ENCODE measurements at regions not wholly inside any gene's neighbourhood (a gene's known extent, or its start where the extent isn't known, plus 50 kb on each side); places are given as distances from the start of the nearest gene placed in this dataset.

GRCh38 chr18:10153924-10154752 is 240.3 kb downstream of the VAPA start:
- Histone ChIP-seq H3K4me1 (ENCODE audit: control insufficient read depth, insufficient read depth, low read length) (no peaks in the 10 kb centered on the region), H3K4me3 (ENCODE audit: low read depth, low read length) (no peak overlapping the region), H3K36me3 (ENCODE audit: control insufficient read depth, insufficient read depth, low read length) (no peaks in the 10 kb centered on the region), H3K9me3 (ENCODE audit: control insufficient read depth, insufficient read depth, low read depth, low read length) (peaks cover 6% of the 10 kb centered on the region; the same call in 1 of the 2 replicates), H3K9ac (ENCODE audit: low read length) (no peak overlapping the region), H3K27ac (ENCODE audit: low read depth, low read length) (no peak overlapping the region), H3K27me3 (ENCODE audit: control insufficient read depth, insufficient read depth, low read length) (no peaks in the 10 kb centered on the region)

GRCh38 chr18:10157706-10158105 is 243.9 kb downstream of the VAPA start:
- no peak overlapping the region for H3K27ac ChIP-seq (ENCODE audit: low read depth, low read length)
- H3K4me1 ChIP-seq (ENCODE audit: control insufficient read depth, insufficient read depth, low read length): no peaks in the 10 kb centered on the region
- no peaks in the 10 kb centered on the region for H3K27me3 ChIP-seq (ENCODE audit: control insufficient read depth, insufficient read depth, low read length)
- no peaks in the 10 kb centered on the region for H3K36me3 ChIP-seq (ENCODE audit: control insufficient read depth, insufficient read depth, low read length)
- H3K9me3 ChIP-seq (ENCODE audit: control insufficient read depth, insufficient read depth, low read depth, low read length): peaks cover 9% of the 10 kb centered on the region; the same call in 1 of the 2 replicates
- no peak overlapping the region for H3K4me3 ChIP-seq (ENCODE audit: low read depth, low read length)
- no peak overlapping the region for H3K9ac ChIP-seq (ENCODE audit: low read length)

GRCh38 chr18:10160251-10160650 is 246.4 kb downstream of the VAPA start:
- H3K9me3 ChIP-seq (ENCODE audit: control insufficient read depth, insufficient read depth, low read depth, low read length): peaks cover 8% of the 10 kb centered on the region; the same call in 1 of the 2 replicates
- H3K36me3 ChIP-seq (ENCODE audit: control insufficient read depth, insufficient read depth, low read length): no peaks in the 10 kb centered on the region
- H3K4me1 ChIP-seq (ENCODE audit: control insufficient read depth, insufficient read depth, low read length): no peaks in the 10 kb centered on the region
- no peak overlapping the region for H3K9ac ChIP-seq (ENCODE audit: low read length)
- no peak overlapping the region for H3K27ac ChIP-seq (ENCODE audit: low read depth, low read length)
- H3K4me3 ChIP-seq (ENCODE audit: low read depth, low read length): no peak overlapping the region
- H3K27me3 ChIP-seq (ENCODE audit: control insufficient read depth, insufficient read depth, low read length): no peaks in the 10 kb centered on the region

- no peaks in the 10 kb centered on the region for H3K27me3 ChIP-seq (ENCODE audit: control insufficient read depth, insufficient read depth, low read length)
- no peak overlapping the region for H3K27ac ChIP-seq (ENCODE audit: low read depth, low read length)
- no peaks in the 10 kb centered on the region for H3K4me1 ChIP-seq (ENCODE audit: control insufficient read depth, insufficient read depth, low read length)
- H3K36me3 ChIP-seq (ENCODE audit: control insufficient read depth, insufficient read depth, low read length): no peaks in the 10 kb centered on the region
- H3K4me3 ChIP-seq (ENCODE audit: low read depth, low read length): no peak overlapping the region
- no peak overlapping the region for H3K9ac ChIP-seq (ENCODE audit: low read length)
- 0 out of 2 replicates have a peak, but pooled peaks cover 2% of the 10 kb centered on the region for H3K9me3 ChIP-seq (ENCODE audit: control insufficient read depth, insufficient read depth, low read depth, low read length)
These were observed 247.5 kb downstream of the VAPA start for GRCh38 chr18:10161315-10161714.

GRCh38 chr18:10162340-10162739 is 248.5 kb downstream of the VAPA start:
- Histone ChIP-seq H3K9ac (ENCODE audit: low read length) (no peak overlapping the region), H3K27ac (ENCODE audit: low read depth, low read length) (no peak overlapping the region), H3K27me3 (ENCODE audit: control insufficient read depth, insufficient read depth, low read length) (no peaks in the 10 kb centered on the region), H3K9me3 (ENCODE audit: control insufficient read depth, insufficient read depth, low read depth, low read length) (0 out of 2 replicates have a peak, but pooled peaks cover 2% of the 10 kb centered on the region), H3K4me1 (ENCODE audit: control insufficient read depth, insufficient read depth, low read length) (no peaks in the 10 kb centered on the region), H3K4me3 (ENCODE audit: low read depth, low read length) (no peak overlapping the region), H3K36me3 (ENCODE audit: control insufficient read depth, insufficient read depth, low read length) (no peaks in the 10 kb centered on the region)

- Histone ChIP-seq H3K27me3 (ENCODE audit: control insufficient read depth, insufficient read depth, low read length) (no peaks in the 10 kb centered on the region), H3K9ac (ENCODE audit: low read length) (no peak overlapping the region), H3K36me3 (ENCODE audit: control insufficient read depth, insufficient read depth, low read length) (no peaks in the 10 kb centered on the region), H3K4me3 (ENCODE audit: low read depth, low read length) (no peak overlapping the region), H3K9me3 (ENCODE audit: control insufficient read depth, insufficient read depth, low read depth, low read length) (0 out of 2 replicates have a peak, but pooled peaks cover 2% of the 10 kb centered on the region), H3K27ac (ENCODE audit: low read depth, low read length) (no peak overlapping the region), H3K4me1 (ENCODE audit: control insufficient read depth, insufficient read depth, low read length) (no peaks in the 10 kb centered on the region)
These were observed 250.7 kb downstream of the VAPA start for GRCh38 chr18:10164271-10165071.

- H3K9me3 ChIP-seq (ENCODE audit: control insufficient read depth, insufficient read depth, low read depth, low read length): 0 out of 2 replicates have a peak, but pooled peaks cover 2% of the 10 kb centered on the region
- no peak overlapping the region for H3K4me3 ChIP-seq (ENCODE audit: low read depth, low read length)
- H3K9ac ChIP-seq (ENCODE audit: low read length): no peak overlapping the region
- no peaks in the 10 kb centered on the region for H3K4me1 ChIP-seq (ENCODE audit: control insufficient read depth, insufficient read depth, low read length)
- no peak overlapping the region for H3K27ac ChIP-seq (ENCODE audit: low read depth, low read length)
- no peaks in the 10 kb centered on the region for H3K27me3 ChIP-seq (ENCODE audit: control insufficient read depth, insufficient read depth, low read length)
- H3K36me3 ChIP-seq (ENCODE audit: control insufficient read depth, insufficient read depth, low read length): no peaks in the 10 kb centered on the region
These were observed 252.5 kb downstream of the VAPA start for GRCh38 chr18:10166164-10166807.

- no peaks in the 10 kb centered on the region for H3K36me3 ChIP-seq (ENCODE audit: control insufficient read depth, insufficient read depth, low read length)
- H3K4me1 ChIP-seq (ENCODE audit: control insufficient read depth, insufficient read depth, low read length): no peaks in the 10 kb centered on the region
- no peak overlapping the region for H3K4me3 ChIP-seq (ENCODE audit: low read depth, low read length)
- H3K27me3 ChIP-seq (ENCODE audit: control insufficient read depth, insufficient read depth, low read length): no peaks in the 10 kb centered on the region
- H3K9me3 ChIP-seq (ENCODE audit: control insufficient read depth, insufficient read depth, low read depth, low read length): no peaks in the 10 kb centered on the region
- H3K27ac ChIP-seq (ENCODE audit: low read depth, low read length): no peak overlapping the region
- no peak overlapping the region for H3K9ac ChIP-seq (ENCODE audit: low read length)
These were observed 253.9 kb downstream of the VAPA start for GRCh38 chr18:10167759-10168158.

- Histone ChIP-seq H3K27me3 (ENCODE audit: control insufficient read depth, insufficient read depth, low read length) (no peaks in the 10 kb centered on the region), H3K4me3 (ENCODE audit: low read depth, low read length) (no peak overlapping the region), H3K4me1 (ENCODE audit: control insufficient read depth, insufficient read depth, low read length) (no peaks in the 10 kb centered on the region), H3K36me3 (ENCODE audit: control insufficient read depth, insufficient read depth, low read length) (no peaks in the 10 kb centered on the region), H3K9me3 (ENCODE audit: control insufficient read depth, insufficient read depth, low read depth, low read length) (no peaks in the 10 kb centered on the region), H3K27ac (ENCODE audit: low read depth, low read length) (no peak overlapping the region), H3K9ac (ENCODE audit: low read length) (no peak overlapping the region)
These were observed 254.7 kb downstream of the VAPA start for GRCh38 chr18:10168477-10168876.

- no peaks in the 10 kb centered on the region for H3K36me3 ChIP-seq (ENCODE audit: control insufficient read depth, insufficient read depth, low read length)
- H3K27ac ChIP-seq (ENCODE audit: low read depth, low read length): no peak overlapping the region
These were observed 255.3 kb downstream of the VAPA start for GRCh38 chr18:10169064-10169562.

More at GRCh38 chr18:10169064-10169562, 255.3 kb downstream of the VAPA start:
- no peaks in the 10 kb centered on the region for H3K27me3 ChIP-seq (ENCODE audit: control insufficient read depth, insufficient read depth, low read length)
- no peaks in the 10 kb centered on the region for H3K9me3 ChIP-seq (ENCODE audit: control insufficient read depth, insufficient read depth, low read depth, low read length)
- H3K4me3 ChIP-seq (ENCODE audit: low read depth, low read length): no peak overlapping the region
- no peaks in the 10 kb centered on the region for H3K4me1 ChIP-seq (ENCODE audit: control insufficient read depth, insufficient read depth, low read length)
- no peak overlapping the region for H3K9ac ChIP-seq (ENCODE audit: low read length)

Data from HUES6 (cell line).